Cardiac fibroblast (primary cell): ENCODE measurements at regions not wholly inside any gene's neighbourhood (a gene's known extent, or its start where the extent isn't known, plus 50 kb on each side); places are given as distances from the start of the nearest gene placed in this dataset.
"Not testable (repeated sequence)": the region's sequence is repeated elsewhere in the genome, so short reads cannot be mapped to it uniquely, and the experiment has no call there.

Experiments
- DNase-seq, 2 donors: peaks; one replicate each; pipeline versions ENCODE4 v3.0.0 to v3.0.0-alpha.2; 2010; ENCODE audit warnings: low read depth in 2 of 2
- H3K4me3 ChIP-seq, 2 donors: replicated peaks in 1 of 2; 1 replicate in 1 of 2; 2 replicates in 1 of 2; pipeline ENCODE4 v1.5.1; 2011; ENCODE audit warnings: low read depth in 2 of 2, low read length in 2 of 2, mild to moderate bottlenecking in 2 of 2, moderate library complexity in 1 of 2
- TF ChIP-seq, protein P1 (sequence below): IDR thresholded peaks from one replicate; pipeline ENCODE4 v1.5.1; 2011; ENCODE audit warnings: low read depth, mild to moderate bottlenecking, low read length, inconsistent platforms

DNA sequence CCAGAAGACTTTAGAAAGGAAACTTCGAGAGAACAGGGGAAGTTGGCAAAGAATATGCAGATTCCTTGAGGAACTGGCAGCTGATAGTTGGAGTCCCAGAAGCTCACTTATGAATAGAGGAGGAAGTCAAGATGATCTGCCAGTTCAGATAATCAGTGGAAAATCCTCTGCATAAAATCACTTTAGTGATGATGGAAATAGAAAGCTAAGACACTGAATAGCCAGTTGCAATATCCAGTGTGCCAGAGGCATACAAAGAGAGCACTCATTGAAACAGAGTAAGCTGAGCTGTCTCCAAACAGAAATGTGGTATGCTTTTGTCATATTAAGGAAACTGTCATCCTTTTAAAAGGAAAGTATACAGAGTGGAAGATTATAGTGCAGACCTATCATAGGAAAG lies 1207.6 kb downstream of the OTOL1 start:
- no peak overlapping the region for H3K4me3 ChIP-seq
- DNase-seq: no peak
- TF ChIP-seq, protein P1, sequence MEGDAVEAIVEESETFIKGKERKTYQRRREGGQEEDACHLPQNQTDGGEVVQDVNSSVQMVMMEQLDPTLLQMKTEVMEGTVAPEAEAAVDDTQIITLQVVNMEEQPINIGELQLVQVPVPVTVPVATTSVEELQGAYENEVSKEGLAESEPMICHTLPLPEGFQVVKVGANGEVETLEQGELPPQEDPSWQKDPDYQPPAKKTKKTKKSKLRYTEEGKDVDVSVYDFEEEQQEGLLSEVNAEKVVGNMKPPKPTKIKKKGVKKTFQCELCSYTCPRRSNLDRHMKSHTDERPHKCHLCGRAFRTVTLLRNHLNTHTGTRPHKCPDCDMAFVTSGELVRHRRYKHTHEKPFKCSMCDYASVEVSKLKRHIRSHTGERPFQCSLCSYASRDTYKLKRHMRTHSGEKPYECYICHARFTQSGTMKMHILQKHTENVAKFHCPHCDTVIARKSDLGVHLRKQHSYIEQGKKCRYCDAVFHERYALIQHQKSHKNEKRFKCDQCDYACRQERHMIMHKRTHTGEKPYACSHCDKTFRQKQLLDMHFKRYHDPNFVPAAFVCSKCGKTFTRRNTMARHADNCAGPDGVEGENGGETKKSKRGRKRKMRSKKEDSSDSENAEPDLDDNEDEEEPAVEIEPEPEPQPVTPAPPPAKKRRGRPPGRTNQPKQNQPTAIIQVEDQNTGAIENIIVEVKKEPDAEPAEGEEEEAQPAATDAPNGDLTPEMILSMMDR: no peak

GRCh38 chr3:162704799-162705385 lies 1208.3 kb downstream of the OTOL1 start:
- TF ChIP-seq, protein P1: no peak
- no peak for DNase-seq
- H3K4me3 ChIP-seq: no peak overlapping the region

- DNase-seq, H3K4me3 ChIP-seq: not testable (repeated sequence)
Measured at GRCh38 chr3:162708394-162708793, 1211.8 kb downstream of the OTOL1 start.

DNA sequence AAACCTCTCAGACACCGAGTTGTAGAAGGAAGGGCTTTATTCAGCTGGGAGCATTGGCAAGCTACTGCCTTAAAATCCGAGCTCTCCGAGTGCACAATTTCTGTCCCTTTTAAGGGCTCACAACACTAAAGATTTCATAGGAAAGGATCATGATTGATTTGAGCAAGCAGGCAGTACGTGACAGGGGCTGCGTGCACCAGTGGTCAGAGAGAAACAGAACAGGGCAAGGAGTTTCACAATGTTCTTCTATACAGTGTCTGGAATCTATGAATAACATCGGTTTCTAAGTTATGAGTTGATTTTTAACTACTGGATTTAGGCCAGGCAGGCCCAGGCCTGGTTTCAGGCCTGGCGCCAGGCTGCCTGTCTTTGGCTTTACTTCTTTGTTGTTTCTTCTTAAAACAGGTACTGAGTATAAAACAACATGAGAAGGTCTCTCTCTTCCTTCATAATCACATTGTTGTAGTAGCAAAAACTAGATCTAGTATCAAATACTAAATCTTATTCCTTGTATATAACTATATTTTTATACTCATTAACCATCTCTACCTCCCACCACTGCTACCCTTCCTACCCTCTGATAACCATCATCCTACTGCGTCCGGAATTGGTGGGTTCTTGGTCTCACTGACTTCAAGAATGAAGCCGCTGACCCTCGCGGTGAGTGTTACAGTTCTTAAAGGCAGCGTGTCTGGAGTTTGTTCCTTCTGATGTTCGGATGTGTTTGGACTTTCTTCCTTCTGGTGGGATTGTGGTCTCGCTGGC lies 1212.5 kb downstream of the OTOL1 start:
- not testable (repeated sequence) for H3K4me3 ChIP-seq
- DNase-seq: peak; percentile 7 to 60

GRCh38 chr3:162710332-162711112 lies 1213.9 kb downstream of the OTOL1 start:
- no peak for DNase-seq
- TF ChIP-seq, protein P1: no peak
- no peak overlapping the region for H3K4me3 ChIP-seq

DNA sequence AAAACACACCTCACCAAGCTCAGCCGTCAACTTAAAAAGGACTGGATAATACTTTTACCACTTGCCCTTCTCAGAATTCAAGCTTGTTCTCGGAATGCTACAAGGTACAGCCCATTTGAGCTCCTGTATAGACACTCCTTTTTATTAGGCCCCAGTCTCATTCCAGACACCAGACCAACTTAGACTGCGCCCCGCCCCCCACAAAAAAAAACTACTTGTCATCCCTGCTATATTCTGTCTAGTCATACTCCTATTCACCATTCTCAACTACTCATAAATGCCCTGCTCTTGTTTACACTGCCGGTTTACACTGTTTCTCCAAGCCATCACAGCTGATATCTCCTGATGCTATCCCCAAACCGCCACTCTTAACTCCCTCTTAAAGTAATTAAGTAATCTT lies 1220.5 kb downstream of the OTOL1 start:
- H3K4me3 ChIP-seq, DNase-seq: not testable (repeated sequence)

GRCh38 chr3:162718697-162719096 lies 1222.1 kb downstream of the OTOL1 start:
- peak; percentile 19 to 64 for DNase-seq
- H3K4me3 ChIP-seq: no peak overlapping the region
- TF ChIP-seq, protein P1: no peak

DNA sequence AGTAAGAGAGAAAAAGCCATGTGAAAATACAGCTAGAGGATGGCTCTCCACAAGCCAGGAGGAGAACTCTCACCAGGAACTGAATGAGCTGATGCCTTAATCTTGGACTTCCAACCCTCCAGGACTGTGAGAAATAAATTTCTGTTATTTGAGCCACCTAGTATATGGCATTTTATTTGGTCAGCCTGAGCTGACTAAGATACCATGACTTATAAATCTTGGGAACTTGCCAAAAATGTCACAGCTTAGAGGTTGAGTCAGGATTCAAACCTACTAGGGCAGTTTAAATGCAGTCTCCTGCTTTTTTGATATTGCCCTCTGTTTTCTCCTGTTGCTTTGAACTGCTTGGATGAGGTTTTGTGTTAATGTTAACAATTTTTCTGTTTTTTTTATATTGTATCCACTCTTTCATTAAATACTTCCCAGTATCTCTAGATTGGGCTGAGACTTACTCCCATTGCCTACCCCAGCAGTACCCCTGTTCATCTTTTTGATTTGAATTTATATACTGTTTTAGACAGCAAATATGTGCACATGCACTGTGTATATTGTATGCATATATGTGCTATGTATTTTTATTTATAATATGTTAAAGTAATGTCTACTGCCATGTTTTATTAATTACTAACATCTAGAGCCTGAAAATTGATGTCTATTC lies 1223.2 kb downstream of the OTOL1 start:
- TF ChIP-seq, protein P1: no peak
- peak; percentile 88 to 97 for DNase-seq
- no peak overlapping the region for H3K4me3 ChIP-seq
